H1 (cell line): ENCODE measurements at regions not wholly inside any gene's neighbourhood (a gene's known extent, or its start where the extent isn't known, plus 50 kb on each side); places are given as distances from the start of the nearest gene placed in this dataset.

Source experiments
- EGR1 ChIP-seq: IDR thresholded peaks from 2 replicates; pipeline ENCODE4 v1.6.1; 2011; ENCODE audit warnings: low read depth, low read length, borderline replicate concordance
- FOSL1 ChIP-seq: IDR thresholded peaks from 2 replicates; pipeline ENCODE4 v1.6.1; 2011; ENCODE audit warnings: mild to moderate bottlenecking, low read depth, low read length, moderate library complexity; ENCODE audit not compliant: insufficient read depth
- KDM1A ChIP-seq: fragments of 200-600, 300-600 bp; sonication (generic); IDR thresholded peaks from 2 replicates; pipeline ENCODE4 v1.7.1; 2016; ENCODE audit warnings: mild to moderate bottlenecking, low read length, borderline replicate concordance
- KDM4A ChIP-seq: IDR thresholded peaks from one replicate; pipeline ENCODE4 v1.7.1; 2012; ENCODE audit warnings: low read depth, mild to moderate bottlenecking, moderate library complexity, low read length, inconsistent platforms; ENCODE audit not compliant: severe bottlenecking
- PHF8 ChIP-seq: fragments of 200-600 bp; sonication (generic); conservative IDR thresholded peaks from 2 replicates; pipeline ENCODE4 v1.7.1; 2012; ENCODE audit warnings: low read depth, mild to moderate bottlenecking, inconsistent platforms, low read length, moderate library complexity
- RBBP5 ChIP-seq: IDR thresholded peaks from 2 replicates; pipeline ENCODE4 v1.7.1; 2012; ENCODE audit warnings: low read depth, mild to moderate bottlenecking, inconsistent platforms, low read length, moderate library complexity, borderline replicate concordance
- RXRA ChIP-seq: IDR thresholded peaks from 2 replicates; pipeline ENCODE4 v1.6.1; 2011; ENCODE audit warnings: low read depth, mild to moderate bottlenecking, low read length, moderate library complexity; ENCODE audit not compliant: insufficient read depth
- SIRT6 ChIP-seq: IDR thresholded peaks from one replicate; pipeline ENCODE4 v1.7.1; 2012; ENCODE audit warnings: low read length, inconsistent platforms
- SP4 ChIP-seq: IDR thresholded peaks from 2 replicates; pipeline ENCODE4 v1.6.1; 2012; ENCODE audit warnings: low read length, inconsistent platforms
- TCF12 ChIP-seq: IDR thresholded peaks from 2 replicates; pipeline ENCODE4 v1.6.1; 2011; ENCODE audit warnings: low read depth, mild to moderate bottlenecking, low read length
- TF ChIP-seq, protein P1 (sequence below): fragments of 300-600 bp; sonication (generic); IDR thresholded peaks from 2 replicates; pipeline ENCODE4 v1.7.1; 2012; ENCODE audit warnings: low read length, moderate library complexity, mild to moderate bottlenecking, inconsistent platforms; ENCODE audit not compliant: insufficient replicate concordance

DNA sequence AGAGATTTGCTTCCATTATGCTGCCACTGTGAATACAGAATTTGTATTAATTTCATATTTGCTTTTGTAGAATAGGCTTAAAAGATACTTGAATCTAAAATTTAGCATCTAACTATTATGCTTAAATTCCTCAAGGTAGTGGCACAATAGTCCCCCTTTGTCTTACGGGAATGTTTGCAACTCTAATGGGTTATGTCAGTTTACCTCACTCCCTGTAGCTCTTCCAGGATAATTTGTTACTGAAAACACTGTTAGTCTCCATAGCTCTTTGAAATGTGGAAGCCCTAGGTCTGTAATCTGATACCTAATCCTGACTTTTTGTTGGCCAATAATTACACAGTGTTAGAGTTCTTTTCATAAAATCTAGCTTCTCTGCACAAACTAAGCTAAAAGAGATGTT, 433.4 kb downstream of the PYDC2 start (continued):
- TF ChIP-seq, protein P1, sequence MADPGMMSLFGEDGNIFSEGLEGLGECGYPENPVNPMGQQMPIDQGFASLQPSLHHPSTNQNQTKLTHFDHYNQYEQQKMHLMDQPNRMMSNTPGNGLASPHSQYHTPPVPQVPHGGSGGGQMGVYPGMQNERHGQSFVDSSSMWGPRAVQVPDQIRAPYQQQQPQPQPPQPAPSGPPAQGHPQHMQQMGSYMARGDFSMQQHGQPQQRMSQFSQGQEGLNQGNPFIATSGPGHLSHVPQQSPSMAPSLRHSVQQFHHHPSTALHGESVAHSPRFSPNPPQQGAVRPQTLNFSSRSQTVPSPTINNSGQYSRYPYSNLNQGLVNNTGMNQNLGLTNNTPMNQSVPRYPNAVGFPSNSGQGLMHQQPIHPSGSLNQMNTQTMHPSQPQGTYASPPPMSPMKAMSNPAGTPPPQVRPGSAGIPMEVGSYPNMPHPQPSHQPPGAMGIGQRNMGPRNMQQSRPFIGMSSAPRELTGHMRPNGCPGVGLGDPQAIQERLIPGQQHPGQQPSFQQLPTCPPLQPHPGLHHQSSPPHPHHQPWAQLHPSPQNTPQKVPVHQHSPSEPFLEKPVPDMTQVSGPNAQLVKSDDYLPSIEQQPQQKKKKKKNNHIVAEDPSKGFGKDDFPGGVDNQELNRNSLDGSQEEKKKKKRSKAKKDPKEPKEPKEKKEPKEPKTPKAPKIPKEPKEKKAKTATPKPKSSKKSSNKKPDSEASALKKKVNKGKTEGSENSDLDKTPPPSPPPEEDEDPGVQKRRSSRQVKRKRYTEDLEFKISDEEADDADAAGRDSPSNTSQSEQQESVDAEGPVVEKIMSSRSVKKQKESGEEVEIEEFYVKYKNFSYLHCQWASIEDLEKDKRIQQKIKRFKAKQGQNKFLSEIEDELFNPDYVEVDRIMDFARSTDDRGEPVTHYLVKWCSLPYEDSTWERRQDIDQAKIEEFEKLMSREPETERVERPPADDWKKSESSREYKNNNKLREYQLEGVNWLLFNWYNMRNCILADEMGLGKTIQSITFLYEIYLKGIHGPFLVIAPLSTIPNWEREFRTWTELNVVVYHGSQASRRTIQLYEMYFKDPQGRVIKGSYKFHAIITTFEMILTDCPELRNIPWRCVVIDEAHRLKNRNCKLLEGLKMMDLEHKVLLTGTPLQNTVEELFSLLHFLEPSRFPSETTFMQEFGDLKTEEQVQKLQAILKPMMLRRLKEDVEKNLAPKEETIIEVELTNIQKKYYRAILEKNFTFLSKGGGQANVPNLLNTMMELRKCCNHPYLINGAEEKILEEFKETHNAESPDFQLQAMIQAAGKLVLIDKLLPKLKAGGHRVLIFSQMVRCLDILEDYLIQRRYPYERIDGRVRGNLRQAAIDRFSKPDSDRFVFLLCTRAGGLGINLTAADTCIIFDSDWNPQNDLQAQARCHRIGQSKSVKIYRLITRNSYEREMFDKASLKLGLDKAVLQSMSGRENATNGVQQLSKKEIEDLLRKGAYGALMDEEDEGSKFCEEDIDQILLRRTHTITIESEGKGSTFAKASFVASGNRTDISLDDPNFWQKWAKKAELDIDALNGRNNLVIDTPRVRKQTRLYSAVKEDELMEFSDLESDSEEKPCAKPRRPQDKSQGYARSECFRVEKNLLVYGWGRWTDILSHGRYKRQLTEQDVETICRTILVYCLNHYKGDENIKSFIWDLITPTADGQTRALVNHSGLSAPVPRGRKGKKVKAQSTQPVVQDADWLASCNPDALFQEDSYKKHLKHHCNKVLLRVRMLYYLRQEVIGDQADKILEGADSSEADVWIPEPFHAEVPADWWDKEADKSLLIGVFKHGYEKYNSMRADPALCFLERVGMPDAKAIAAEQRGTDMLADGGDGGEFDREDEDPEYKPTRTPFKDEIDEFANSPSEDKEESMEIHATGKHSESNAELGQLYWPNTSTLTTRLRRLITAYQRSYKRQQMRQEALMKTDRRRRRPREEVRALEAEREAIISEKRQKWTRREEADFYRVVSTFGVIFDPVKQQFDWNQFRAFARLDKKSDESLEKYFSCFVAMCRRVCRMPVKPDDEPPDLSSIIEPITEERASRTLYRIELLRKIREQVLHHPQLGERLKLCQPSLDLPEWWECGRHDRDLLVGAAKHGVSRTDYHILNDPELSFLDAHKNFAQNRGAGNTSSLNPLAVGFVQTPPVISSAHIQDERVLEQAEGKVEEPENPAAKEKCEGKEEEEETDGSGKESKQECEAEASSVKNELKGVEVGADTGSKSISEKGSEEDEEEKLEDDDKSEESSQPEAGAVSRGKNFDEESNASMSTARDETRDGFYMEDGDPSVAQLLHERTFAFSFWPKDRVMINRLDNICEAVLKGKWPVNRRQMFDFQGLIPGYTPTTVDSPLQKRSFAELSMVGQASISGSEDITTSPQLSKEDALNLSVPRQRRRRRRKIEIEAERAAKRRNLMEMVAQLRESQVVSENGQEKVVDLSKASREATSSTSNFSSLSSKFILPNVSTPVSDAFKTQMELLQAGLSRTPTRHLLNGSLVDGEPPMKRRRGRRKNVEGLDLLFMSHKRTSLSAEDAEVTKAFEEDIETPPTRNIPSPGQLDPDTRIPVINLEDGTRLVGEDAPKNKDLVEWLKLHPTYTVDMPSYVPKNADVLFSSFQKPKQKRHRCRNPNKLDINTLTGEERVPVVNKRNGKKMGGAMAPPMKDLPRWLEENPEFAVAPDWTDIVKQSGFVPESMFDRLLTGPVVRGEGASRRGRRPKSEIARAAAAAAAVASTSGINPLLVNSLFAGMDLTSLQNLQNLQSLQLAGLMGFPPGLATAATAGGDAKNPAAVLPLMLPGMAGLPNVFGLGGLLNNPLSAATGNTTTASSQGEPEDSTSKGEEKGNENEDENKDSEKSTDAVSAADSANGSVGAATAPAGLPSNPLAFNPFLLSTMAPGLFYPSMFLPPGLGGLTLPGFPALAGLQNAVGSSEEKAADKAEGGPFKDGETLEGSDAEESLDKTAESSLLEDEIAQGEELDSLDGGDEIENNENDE: no peak
- TF ChIP-seq FOSL1: no peak
- no peak for TF ChIP-seq RBBP5
- no peak for TF ChIP-seq TCF12
- TF ChIP-seq SIRT6: no peak
- TF ChIP-seq KDM4A: no peak
- TF ChIP-seq KDM1A: no peak
- TF ChIP-seq PHF8: no peak
- no peak for TF ChIP-seq EGR1
- TF ChIP-seq SP4: no peak
- TF ChIP-seq RXRA: no peak
